Upper lobe of left lung (tissue), 6 donors: ENCODE measurements at regions not wholly inside any gene's neighbourhood (a gene's known extent, or its start where the extent isn't known, plus 50 kb on each side); places are given as distances from the start of the nearest gene placed in this dataset.

ENCODE experiments used
- ATAC-seq, 2 donors: fragments of 200-7000 bp; cut with Tn5 transposase; one replicate each; pipeline ENCODE4 v1.9.1; 2022; ENCODE audit warnings: mild to moderate bottlenecking in 2 of 2, moderate library complexity in 2 of 2; ENCODE audit not compliant: low FRiP score in 2 of 2
- DNase-seq, 2 donors: peaks; one replicate each; pipeline ENCODE4 v3.0.0-alpha.2; 2019 to 2020
- H3K27ac ChIP-seq, 4 donors: fragments of 200-600 bp; sonication (generic); one replicate each; pipeline ENCODE4 v1.5.1; 2016 to 2019
- H3K27me3 ChIP-seq, 4 donors: fragments of 200-600 bp; sonication (generic); one replicate each; pipeline ENCODE4 v1.5.1; 2017 to 2019
- H3K36me3 ChIP-seq, 4 donors: fragments of 200-600 bp; sonication (generic); one replicate each; pipeline ENCODE4 v1.5.1; 2016 to 2019
- H3K4me1 ChIP-seq, 4 donors: fragments of 200-600 bp; sonication (generic); one replicate each; pipeline ENCODE4 v1.5.1; 2018 to 2019
- H3K4me3 ChIP-seq, 4 donors: fragments of 200-600 bp; sonication (generic); one replicate each; pipeline ENCODE4 v1.5.1; 2017 to 2019; ENCODE audit warnings: mild to moderate bottlenecking in 2 of 4, moderate library complexity in 1 of 4
- H3K9me3 ChIP-seq, 4 donors: fragments of 200-600 bp; sonication (generic); one replicate each; pipeline ENCODE4 v1.5.1; 2018 to 2019
- CTCF ChIP-seq, 6 experiments: fragments of 450-650 bp in 4 of 6; fragments of 200-600 bp in 2 of 6; sonication (generic) in 2 of 6; IDR thresholded peaks; one replicate each; pipeline ENCODE4 v1.5.1; 2016 to 2019; ENCODE audit warnings: antibody characterized with exemption in 6 of 6
- EP300 ChIP-seq, 4 donors: sonication (generic); formaldehyde crosslinking; IDR thresholded peaks; one replicate each; pipeline ENCODE4 v1.5.1; 2017; ENCODE audit warnings: antibody characterized with exemption in 4 of 4, control low read depth in 2 of 4
- POLR2A ChIP-seq, 4 donors: fragments of 450-650 bp; IDR thresholded peaks; one replicate each; pipeline ENCODE4 v1.5.1; 2016 to 2017; ENCODE audit warnings: antibody characterized with exemption in 4 of 4, mild to moderate bottlenecking in 2 of 4
- POLR2AphosphoS5 ChIP-seq, 2 donors: sonication (generic); formaldehyde crosslinking; IDR thresholded peaks; one replicate each; pipeline ENCODE4 v1.5.1; 2017; ENCODE audit warnings: antibody characterized with exemption in 2 of 2
- WGBS, 2 donors: methylation state at CpG; one replicate each; pipeline ENCODE4 v1.1.5; 2017 to 2018; 5-methylcytosine and 5-hydroxymethylcytosine counted together
- donor health status: DM: no; HTN: no; CAD: no; lungs with moderate emphysema.
- donor health status: DM: no; HTN: yes; CAD: no; lungs with severe emphysema.

- Histone ChIP-seq H3K27ac (no peak overlapping the region), H3K27me3 (no peaks in the 10 kb centered on the region), H3K4me1 (no peaks in the 10 kb centered on the region), H3K36me3 (no peaks in the 10 kb centered on the region), H3K4me3 (no peak overlapping the region), H3K9me3 (no peaks in the 10 kb centered on the region)
- ATAC-seq (no peak), DNase-seq (no peak)
- 70 to 78% methylated on average over 3 of the region's 3 CpGs for WGBS, 2 donors
- TF ChIP-seq CTCF (IDR thresholded peaks at IDR 0.05) (no peak), EP300 (IDR thresholded peaks at IDR 0.05) (no peak), POLR2A (IDR thresholded peaks at IDR 0.05) (no peak), POLR2AphosphoS5 (IDR thresholded peaks at IDR 0.05) (no peak)
Observed at GRCh38 chr15:46525984-46526725, 891.3 kb downstream of the SQOR start.

- no peaks in the 10 kb centered on the region for H3K4me1 ChIP-seq
Observed at GRCh38 chr15:46526726-46527110, 891.9 kb downstream of the SQOR start.

GRCh38 chr15:46543626-46544025 lies 908.8 kb downstream of the SQOR start:
- TF ChIP-seq POLR2AphosphoS5 (IDR thresholded peaks at IDR 0.05) = no peak
- TF ChIP-seq CTCF (IDR thresholded peaks at IDR 0.05) = no peak
- no peak for TF ChIP-seq POLR2A (IDR thresholded peaks at IDR 0.05)
- no peak for TF ChIP-seq EP300 (IDR thresholded peaks at IDR 0.05)
- ATAC-seq (no peak), DNase-seq (no peak)
- no peak overlapping the region for H3K27ac ChIP-seq
- H3K4me1 ChIP-seq = no peaks in the 10 kb centered on the region
- H3K27me3 ChIP-seq = no peaks in the 10 kb centered on the region
- H3K36me3 ChIP-seq = no peaks in the 10 kb centered on the region
- peaks cover 0 to 4% (median 0%) of the 10 kb centered on the region in 4 donors for H3K9me3 ChIP-seq
- H3K4me3 ChIP-seq = no peak overlapping the region
- 69 to 89% methylated on average over 1 of the region's 1 CpG for WGBS, 2 donors

More at GRCh38 chr15:46526726-46527110, 891.9 kb downstream of the SQOR start:
- no peaks in the 10 kb centered on the region for H3K9me3 ChIP-seq
- TF ChIP-seq POLR2AphosphoS5 (IDR thresholded peaks at IDR 0.05) (no peak), EP300 (IDR thresholded peaks at IDR 0.05) (no peak), CTCF (IDR thresholded peaks at IDR 0.05) (no peak), POLR2A (IDR thresholded peaks at IDR 0.05) (no peak)
- H3K4me3 ChIP-seq = no peak overlapping the region
- H3K36me3 ChIP-seq = no peaks in the 10 kb centered on the region
- DNase-seq = no peak
- 50 to 67% methylated on average over 1 of the region's 1 CpG for WGBS, 2 donors
- no peak overlapping the region for H3K27ac ChIP-seq
- H3K27me3 ChIP-seq = no peaks in the 10 kb centered on the region
- ATAC-seq = no peak

GRCh38 chr15:46548989-46549388 lies 914.2 kb downstream of the SQOR start:
- Histone ChIP-seq H3K27ac (no peak overlapping the region), H3K4me3 (no peak overlapping the region), H3K27me3 (no peaks in the 10 kb centered on the region), H3K9me3 (no peaks in the 10 kb centered on the region), H3K36me3 (no peaks in the 10 kb centered on the region), H3K4me1 (no peaks in the 10 kb centered on the region)
- DNase-seq = no peak
- TF ChIP-seq POLR2A (IDR thresholded peaks at IDR 0.05) (no peak), CTCF (IDR thresholded peaks at IDR 0.05) (no peak)
- WGBS, 2 donors = 82 to 100% methylated on average over 1 of the region's 1 CpG
- no peak for ATAC-seq

- H3K4me1 ChIP-seq = no peaks in the 10 kb centered on the region
- no peak overlapping the region for H3K27ac ChIP-seq
- 75 to 92% methylated on average over 2 of the region's 2 CpGs for WGBS, 2 donors
- TF ChIP-seq POLR2AphosphoS5 (IDR thresholded peaks at IDR 0.05) (no peak), CTCF (IDR thresholded peaks at IDR 0.05) (no peak), EP300 (IDR thresholded peaks at IDR 0.05) (no peak), POLR2A (IDR thresholded peaks at IDR 0.05) (no peak)
- H3K36me3 ChIP-seq = no peaks in the 10 kb centered on the region
- H3K27me3 ChIP-seq = no peaks in the 10 kb centered on the region
- DNase-seq (no peak), ATAC-seq (no peak)
- no peaks in the 10 kb centered on the region for H3K9me3 ChIP-seq
- no peak overlapping the region for H3K4me3 ChIP-seq
Observed at GRCh38 chr15:46552316-46552715, 917.5 kb downstream of the SQOR start.
